ENCODE measurements at regions not wholly inside any gene's neighbourhood (a gene's known extent, or its start where the extent isn't known, plus 50 kb on each side); places are given as distances from the start of the nearest gene placed in this dataset.

GRCh38 chr14:96931751-96932150 lies 134.6 kb downstream of the VRK1 start:
- DNase-seq, result no peak

GRCh38 chr14:96934638-96935330 lies 137.6 kb downstream of the VRK1 start:
- DNase-seq, result no peak

- no peak for DNase-seq
Observed at GRCh38 chr14:96938946-96939345, 141.8 kb downstream of the VRK1 start.

- no peak for DNase-seq
Observed at GRCh38 chr14:96940009-96940408, 142.8 kb downstream of the VRK1 start.

GRCh38 chr14:96944297-96944696 lies 147.1 kb downstream of the VRK1 start:
- DNase-seq, result no peak

- DNase-seq, result no peak
Observed at GRCh38 chr14:96945721-96946120, 148.5 kb downstream of the VRK1 start.

GRCh38 chr14:96949594-96949993 lies 152.4 kb downstream of the VRK1 start:
- DNase-seq, result no peak

- no peak for DNase-seq
Observed at GRCh38 chr14:96951511-96951910, 154.3 kb downstream of the VRK1 start.

GRCh38 chr14:96953087-96953874 lies 156.1 kb downstream of the VRK1 start:
- no peak for DNase-seq

- DNase-seq, result no peak
Observed at GRCh38 chr14:96953875-96954185, 156.6 kb downstream of the VRK1 start.

- no peak for DNase-seq
Observed at GRCh38 chr14:96956464-96957239, 159.5 kb downstream of the VRK1 start.

GRCh38 chr14:96958057-96958456 lies 160.9 kb downstream of the VRK1 start:
- DNase-seq, result no peak

- no peak for DNase-seq
Observed at GRCh38 chr14:96959992-96960391, 162.8 kb downstream of the VRK1 start.

- no peak for DNase-seq
Observed at GRCh38 chr14:96960598-96961116, 163.5 kb downstream of the VRK1 start.

- DNase-seq, result no peak
Observed at GRCh38 chr14:96961895-96962294, 164.7 kb downstream of the VRK1 start.

GRCh38 chr14:96962337-96962736 lies 165.2 kb downstream of the VRK1 start:
- peak; percentile 66 for DNase-seq

GRCh38 chr14:96964726-96965415 lies 167.7 kb downstream of the VRK1 start:
- DNase-seq, result no peak

- DNase-seq, result no peak
Observed at GRCh38 chr14:96965885-96966595, 168.9 kb downstream of the VRK1 start.

- DNase-seq, result no peak
Observed at GRCh38 chr14:96975116-96975515, 177.9 kb downstream of the VRK1 start.

GRCh38 chr14:96978525-96979272 lies 181.5 kb downstream of the VRK1 start:
- DNase-seq, result no peak

GRCh38 chr14:96979611-96980074 lies 182.5 kb downstream of the VRK1 start:
- no peak for DNase-seq
